ENCODE measurements at regions not wholly inside any gene's neighbourhood (a gene's known extent, or its start where the extent isn't known, plus 50 kb on each side); places are given as distances from the start of the nearest gene placed in this dataset.

DNA sequence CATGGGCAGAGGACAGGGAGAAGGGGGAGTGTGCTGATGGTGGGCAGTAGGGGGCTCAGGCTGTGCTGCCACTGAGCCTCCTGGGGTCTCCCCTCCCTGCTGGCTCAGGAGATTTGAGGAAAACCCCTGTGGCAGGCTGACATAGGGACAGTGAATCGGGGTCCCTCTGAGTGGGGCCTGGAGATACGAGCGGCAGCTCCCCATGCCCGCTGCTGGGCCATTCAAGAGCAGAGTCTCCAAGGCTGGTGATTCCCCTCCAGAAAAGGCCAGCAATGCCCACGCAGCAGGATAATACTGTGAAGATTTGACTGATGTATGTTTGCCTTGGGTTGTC lies 288.7 kb upstream of the SFSWAP start:
- Histone ChIP-seq H3K9ac (no peak overlapping the region), H3K4me1 (no peaks in the 10 kb centered on the region), H3K79me2 (no peaks in the 10 kb centered on the region), H3K4me3 (ENCODE audit: low read depth, low read length) (no peak overlapping the region), H3K27me3 (ENCODE audit: control insufficient read depth, insufficient read depth, low read length) (no peaks in the 10 kb centered on the region), H3K9me3 (ENCODE audit: control insufficient read depth, low read length) (no peaks in the 10 kb centered on the region), H3K4me2 (ENCODE audit: low read length) (no peak overlapping the region), H2AFZ (no peak overlapping the region), H3K36me3 (ENCODE audit: control insufficient read depth, insufficient read depth, low read length) (no peaks in the 10 kb centered on the region), H3K27ac (no peak overlapping the region)
- no peak for TF ChIP-seq CTCF (IDR thresholded peaks at IDR 0.05)

DNA sequence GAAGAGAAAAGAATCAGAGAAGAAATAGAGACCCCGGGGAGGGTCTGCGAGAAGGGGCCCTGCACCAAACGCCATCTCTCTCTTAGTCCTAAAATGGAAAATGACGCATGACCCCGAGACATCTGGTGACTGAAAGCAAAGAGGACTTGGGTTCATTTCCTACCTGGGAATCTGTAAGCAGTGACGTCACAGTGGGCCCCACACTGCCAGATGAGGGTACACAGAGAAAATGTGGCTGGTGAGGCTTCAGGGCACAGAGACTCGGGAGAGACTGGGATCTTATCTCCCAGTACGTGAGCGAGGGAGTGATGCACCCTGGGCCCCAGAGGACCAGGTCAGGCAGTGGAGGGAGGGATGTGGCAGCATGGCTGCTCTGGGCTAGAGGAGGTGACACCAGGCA lies 288.1 kb upstream of the SFSWAP start:
- Histone ChIP-seq H3K36me3 (ENCODE audit: control insufficient read depth, insufficient read depth, low read length) (no peaks in the 10 kb centered on the region), H3K4me2 (ENCODE audit: low read length) (no peak overlapping the region), H3K27me3 (ENCODE audit: control insufficient read depth, insufficient read depth, low read length) (no peaks in the 10 kb centered on the region), H3K27ac (no peak overlapping the region), H3K79me2 (no peaks in the 10 kb centered on the region), H3K9ac (no peak overlapping the region), H2AFZ (no peak overlapping the region), H3K4me3 (ENCODE audit: low read depth, low read length) (no peak overlapping the region), H3K9me3 (ENCODE audit: control insufficient read depth, low read length) (no peaks in the 10 kb centered on the region), H3K4me1 (no peaks in the 10 kb centered on the region)
- no peak for TF ChIP-seq CTCF (IDR thresholded peaks at IDR 0.05)

- Histone ChIP-seq H3K36me3 (ENCODE audit: control insufficient read depth, insufficient read depth, low read length) (no peaks in the 10 kb centered on the region), H3K27me3 (ENCODE audit: control insufficient read depth, insufficient read depth, low read length) (no peaks in the 10 kb centered on the region), H3K4me1 (no peaks in the 10 kb centered on the region), H3K79me2 (no peaks in the 10 kb centered on the region), H3K27ac (no peak overlapping the region), H3K4me2 (ENCODE audit: low read length) (no peak overlapping the region), H3K4me3 (ENCODE audit: low read depth, low read length) (no peak overlapping the region), H2AFZ (no peak overlapping the region), H3K9me3 (ENCODE audit: control insufficient read depth, low read length) (no peaks in the 10 kb centered on the region), H3K9ac (no peak overlapping the region)
- TF ChIP-seq CTCF (IDR thresholded peaks at IDR 0.05), result no peak
Observed at GRCh38 chr12:131424270-131424669, 286.6 kb upstream of the SFSWAP start.

- Histone ChIP-seq H2AFZ (no peak overlapping the region), H3K36me3 (ENCODE audit: control insufficient read depth, insufficient read depth, low read length) (no peaks in the 10 kb centered on the region), H3K9me3 (ENCODE audit: control insufficient read depth, low read length) (no peaks in the 10 kb centered on the region), H3K4me1 (no peaks in the 10 kb centered on the region), H3K9ac (no peak overlapping the region), H3K27me3 (ENCODE audit: control insufficient read depth, insufficient read depth, low read length) (no peaks in the 10 kb centered on the region), H3K27ac (no peak overlapping the region), H3K4me3 (ENCODE audit: low read depth, low read length) (no peak overlapping the region), H3K79me2 (no peaks in the 10 kb centered on the region), H3K4me2 (ENCODE audit: low read length) (no peak overlapping the region)
- no peak for TF ChIP-seq CTCF (IDR thresholded peaks at IDR 0.05)
Observed at GRCh38 chr12:131425112-131426075, 285.5 kb upstream of the SFSWAP start.

Measured in parathyroid adenoma (tissue), 2 donors.